ENCODE measurements at regions not wholly inside any gene's neighbourhood (a gene's known extent, or its start where the extent isn't known, plus 50 kb on each side); places are given as distances from the start of the nearest gene placed in this dataset.

DNA sequence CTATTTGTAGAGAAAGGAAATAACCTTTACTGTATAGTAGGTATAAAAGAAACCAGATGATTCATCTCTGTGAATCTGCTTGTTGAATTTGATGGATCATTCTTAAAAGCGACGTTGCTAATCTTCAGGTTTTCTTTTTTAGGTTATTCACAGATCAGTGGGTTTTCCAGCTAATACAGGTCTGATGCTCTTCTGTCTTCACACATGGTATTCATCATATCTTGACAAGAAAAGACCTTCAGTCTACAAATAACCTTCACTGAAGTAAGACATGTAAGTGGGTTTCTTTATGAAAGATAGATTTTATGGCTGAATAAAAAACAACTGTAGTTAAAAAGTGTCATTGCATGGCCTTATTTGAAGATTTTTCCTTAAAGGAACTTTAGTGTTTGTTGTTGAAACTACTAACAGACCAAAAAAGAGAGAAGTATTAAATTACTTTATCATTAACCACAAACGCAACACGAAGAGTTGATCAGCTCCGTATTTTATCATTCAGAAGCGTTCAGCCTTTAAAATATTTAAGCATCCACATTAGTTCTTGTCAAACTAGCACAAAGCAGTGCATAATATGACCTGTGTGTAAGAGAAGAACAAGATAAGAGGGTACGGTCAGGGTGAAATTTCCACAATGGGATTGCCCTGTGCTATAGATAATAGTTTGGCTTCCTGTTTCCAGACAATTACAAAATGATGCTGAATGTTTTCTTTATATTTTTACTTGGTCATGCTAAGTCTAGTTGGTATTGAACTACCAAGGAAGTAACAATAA is 299.5 kb downstream of the MZT1 start:
- DNase-seq (no peak), ATAC-seq (ENCODE audit: insufficient read depth, low read depth) (no peak)
- H3K4me3 ChIP-seq (ENCODE audit: low read depth in 1 of 2, low read length in 2 of 2), result no peak overlapping the region
- no peak overlapping the region for H2AFZ ChIP-seq (ENCODE audit: low read depth, low read length)
- no peaks in the 10 kb centered on the region for H3K9me3 ChIP-seq (ENCODE audit: insufficient read depth, low read length, severe bottlenecking)
- H3K27me3 ChIP-seq (ENCODE audit: insufficient read depth, low read length, poor library complexity), result no peaks in the 10 kb centered on the region
- no peak overlapping the region for H3K4me2 ChIP-seq (ENCODE audit: insufficient read depth, low read length)
- no peak overlapping the region for H3K27ac ChIP-seq (ENCODE audit: low read length)
- H3K9ac ChIP-seq (ENCODE audit: low read depth, low read length), result no peak overlapping the region
- no peaks in the 10 kb centered on the region for H3K4me1 ChIP-seq (ENCODE audit: insufficient read depth, low read length)
- H3K79me2 ChIP-seq (ENCODE audit: insufficient read depth, low read length), result no peaks in the 10 kb centered on the region
- no peaks in the 10 kb centered on the region for H3K36me3 ChIP-seq (ENCODE audit: insufficient read depth, low read length)
- no peaks in the 10 kb centered on the region for H4K20me1 ChIP-seq (ENCODE audit: insufficient read depth, low read length)
- TF ChIP-seq EZH2 (IDR thresholded peaks at IDR 0.05; ENCODE audit: borderline replicate concordance, low read depth, low read length, severe bottlenecking), result no peak
- TF ChIP-seq, protein P1, sequence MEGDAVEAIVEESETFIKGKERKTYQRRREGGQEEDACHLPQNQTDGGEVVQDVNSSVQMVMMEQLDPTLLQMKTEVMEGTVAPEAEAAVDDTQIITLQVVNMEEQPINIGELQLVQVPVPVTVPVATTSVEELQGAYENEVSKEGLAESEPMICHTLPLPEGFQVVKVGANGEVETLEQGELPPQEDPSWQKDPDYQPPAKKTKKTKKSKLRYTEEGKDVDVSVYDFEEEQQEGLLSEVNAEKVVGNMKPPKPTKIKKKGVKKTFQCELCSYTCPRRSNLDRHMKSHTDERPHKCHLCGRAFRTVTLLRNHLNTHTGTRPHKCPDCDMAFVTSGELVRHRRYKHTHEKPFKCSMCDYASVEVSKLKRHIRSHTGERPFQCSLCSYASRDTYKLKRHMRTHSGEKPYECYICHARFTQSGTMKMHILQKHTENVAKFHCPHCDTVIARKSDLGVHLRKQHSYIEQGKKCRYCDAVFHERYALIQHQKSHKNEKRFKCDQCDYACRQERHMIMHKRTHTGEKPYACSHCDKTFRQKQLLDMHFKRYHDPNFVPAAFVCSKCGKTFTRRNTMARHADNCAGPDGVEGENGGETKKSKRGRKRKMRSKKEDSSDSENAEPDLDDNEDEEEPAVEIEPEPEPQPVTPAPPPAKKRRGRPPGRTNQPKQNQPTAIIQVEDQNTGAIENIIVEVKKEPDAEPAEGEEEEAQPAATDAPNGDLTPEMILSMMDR (IDR thresholded peaks at IDR 0.05; ENCODE audit: borderline replicate concordance, extremely low read depth, low read length, poor library complexity, severe bottlenecking), result no peak

DNA sequence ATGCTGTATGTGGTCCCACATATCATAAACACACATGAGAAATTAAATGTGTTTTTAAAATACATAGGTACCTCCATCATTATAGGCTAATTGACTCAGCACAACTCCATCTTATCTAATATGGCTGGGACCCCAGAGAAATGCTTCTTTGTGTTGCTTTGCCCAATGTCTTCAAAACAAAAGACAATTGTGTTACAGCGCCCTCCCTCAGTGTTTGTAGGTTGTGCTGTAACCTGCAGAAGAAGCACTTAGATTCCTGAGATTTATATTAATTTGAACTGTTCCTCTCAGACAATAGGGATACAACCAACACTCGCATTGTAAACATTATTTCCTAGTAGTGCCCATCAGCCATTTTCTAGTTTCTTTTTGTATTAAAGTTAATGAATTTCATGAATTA is 303.4 kb downstream of the MZT1 start:
- H3K4me3 ChIP-seq (ENCODE audit: low read depth in 1 of 2, low read length in 2 of 2), result no peak overlapping the region
- DNase-seq, result no peak
- no peak overlapping the region for H3K9ac ChIP-seq (ENCODE audit: low read depth, low read length)
- no peaks in the 10 kb centered on the region for H3K79me2 ChIP-seq (ENCODE audit: insufficient read depth, low read length)
- no peaks in the 10 kb centered on the region for H3K4me1 ChIP-seq (ENCODE audit: insufficient read depth, low read length)
- no peak overlapping the region for H2AFZ ChIP-seq (ENCODE audit: low read depth, low read length)
- no peak overlapping the region for H3K27ac ChIP-seq (ENCODE audit: low read length)
- no peak overlapping the region for H3K4me2 ChIP-seq (ENCODE audit: insufficient read depth, low read length)
- H3K27me3 ChIP-seq (ENCODE audit: insufficient read depth, low read length, poor library complexity), result no peaks in the 10 kb centered on the region
- no peaks in the 10 kb centered on the region for H4K20me1 ChIP-seq (ENCODE audit: insufficient read depth, low read length)
- no peaks in the 10 kb centered on the region for H3K9me3 ChIP-seq (ENCODE audit: insufficient read depth, low read length, severe bottlenecking)
- ATAC-seq (ENCODE audit: insufficient read depth, low read depth), result no peak
- no peaks in the 10 kb centered on the region for H3K36me3 ChIP-seq (ENCODE audit: insufficient read depth, low read length)
- TF ChIP-seq, protein P1 (IDR thresholded peaks at IDR 0.05; ENCODE audit: borderline replicate concordance, extremely low read depth, low read length, poor library complexity, severe bottlenecking), result no peak
- no peak for TF ChIP-seq EZH2 (IDR thresholded peaks at IDR 0.05; ENCODE audit: borderline replicate concordance, low read depth, low read length, severe bottlenecking)

DNA sequence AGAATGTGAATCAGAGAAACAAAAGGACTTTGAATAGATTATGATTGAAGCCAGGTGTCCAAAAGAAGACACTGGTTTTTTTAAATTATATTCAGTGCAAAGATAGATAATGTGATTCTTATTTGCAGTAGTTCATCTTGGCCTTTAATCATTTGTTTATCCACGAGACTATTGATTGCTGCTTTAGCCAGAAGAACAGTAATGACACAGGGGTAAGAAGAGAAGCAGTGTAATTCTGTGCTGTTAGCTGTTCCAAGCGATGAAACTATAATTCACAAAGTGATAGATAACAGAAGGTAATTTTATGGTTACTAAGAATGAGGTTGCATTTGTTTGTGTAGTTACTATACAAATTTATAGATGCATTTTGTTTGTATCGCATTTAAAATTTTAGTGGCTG is 311.6 kb downstream of the MZT1 start:
- ATAC-seq (ENCODE audit: insufficient read depth, low read depth) (no peak), DNase-seq (no peak)
- Histone ChIP-seq H3K9me3 (ENCODE audit: insufficient read depth, low read length, severe bottlenecking) (no peaks in the 10 kb centered on the region), H4K20me1 (ENCODE audit: insufficient read depth, low read length) (no peaks in the 10 kb centered on the region), H2AFZ (ENCODE audit: low read depth, low read length) (no peak overlapping the region), H3K4me1 (ENCODE audit: insufficient read depth, low read length) (no peaks in the 10 kb centered on the region), H3K27me3 (ENCODE audit: insufficient read depth, low read length, poor library complexity) (no peaks in the 10 kb centered on the region), H3K4me2 (ENCODE audit: insufficient read depth, low read length) (no peak overlapping the region), H3K9ac (ENCODE audit: low read depth, low read length) (no peak overlapping the region), H3K27ac (ENCODE audit: low read length) (no peak overlapping the region), H3K79me2 (ENCODE audit: insufficient read depth, low read length) (no peaks in the 10 kb centered on the region), H3K4me3 (ENCODE audit: low read depth in 1 of 2, low read length in 2 of 2) (no peak overlapping the region), H3K36me3 (ENCODE audit: insufficient read depth, low read length) (no peaks in the 10 kb centered on the region)
- TF ChIP-seq EZH2 (IDR thresholded peaks at IDR 0.05; ENCODE audit: borderline replicate concordance, low read depth, low read length, severe bottlenecking), result no peak
- TF ChIP-seq, protein P1 (IDR thresholded peaks at IDR 0.05; ENCODE audit: borderline replicate concordance, extremely low read depth, low read length, poor library complexity, severe bottlenecking), result no peak

All from DND-41 (cell line).